Epithelial cell of esophagus (primary cell): ENCODE measurements at regions not wholly inside any gene's neighbourhood (a gene's known extent, or its start where the extent isn't known, plus 50 kb on each side); places are given as distances from the start of the nearest gene placed in this dataset.

Source experiments
- DNase-seq: peaks from one replicate; pipeline ENCODE4 v3.0.0; 2010; ENCODE audit warnings: low read depth
- H3K4me3 ChIP-seq: 2 replicates; pipeline ENCODE4 v1.5.1; 2011; ENCODE audit warnings: mild to moderate bottlenecking, low read length, control low read depth
- CTCF ChIP-seq: IDR thresholded peaks from 2 replicates; pipeline ENCODE4 v1.5.1; 2011; ENCODE audit warnings: low read depth, mild to moderate bottlenecking, low read length, control low read depth, inconsistent platforms; ENCODE audit not compliant: insufficient read depth; ENCODE audit errors: missing control alignments

GRCh38 chr10:8302565-8302964 is 248.1 kb downstream of the GATA3 start:
- no peak for DNase-seq
- no peak overlapping the region for H3K4me3 ChIP-seq
- no peak for TF ChIP-seq CTCF

- H3K4me3 ChIP-seq = no peak overlapping the region
- TF ChIP-seq CTCF = no peak
- DNase-seq = no peak
Measured at GRCh38 chr10:8304861-8305260, 250.4 kb downstream of the GATA3 start.

- peak; percentile 57 for DNase-seq
- TF ChIP-seq CTCF = no peak
- H3K4me3 ChIP-seq = no peak overlapping the region
Measured at GRCh38 chr10:8305876-8306652, 251.6 kb downstream of the GATA3 start.

- peak; percentile 71 for DNase-seq
- no peak overlapping the region for H3K4me3 ChIP-seq
- no peak for TF ChIP-seq CTCF
Measured at GRCh38 chr10:8306685-8307364, 252.3 kb downstream of the GATA3 start.

GRCh38 chr10:8310930-8311329 is 256.4 kb downstream of the GATA3 start:
- TF ChIP-seq CTCF = no peak
- no peak overlapping the region for H3K4me3 ChIP-seq
- DNase-seq = no peak

GRCh38 chr10:8311526-8312070 is 257.1 kb downstream of the GATA3 start:
- DNase-seq = no peak
- H3K4me3 ChIP-seq = no peak overlapping the region
- no peak for TF ChIP-seq CTCF
